ENCODE measurements at regions not wholly inside any gene's neighbourhood (a gene's known extent, or its start where the extent isn't known, plus 50 kb on each side); places are given as distances from the start of the nearest gene placed in this dataset.

- no peak for DNase-seq (ENCODE audit: low read depth)
Observed at GRCh38 chr18:65409261-65409660, 341.6 kb upstream of the CDH7 start.

- no peak for DNase-seq (ENCODE audit: low read depth)
Observed at GRCh38 chr18:65403534-65403933, 347.3 kb upstream of the CDH7 start.

GRCh38 chr18:65399091-65399490 lies 351.7 kb upstream of the CDH7 start:
- no peak for DNase-seq (ENCODE audit: low read depth)

- no peak for DNase-seq (ENCODE audit: low read depth)
Observed at GRCh38 chr18:65398347-65399075, 352.3 kb upstream of the CDH7 start.

- no peak for DNase-seq (ENCODE audit: low read depth)
Observed at GRCh38 chr18:65380986-65381385, 369.8 kb upstream of the CDH7 start.

GRCh38 chr18:65380571-65380970 lies 370.2 kb upstream of the CDH7 start:
- DNase-seq (ENCODE audit: low read depth): no peak

GRCh38 chr18:65372904-65373303 lies 377.9 kb upstream of the CDH7 start:
- DNase-seq (ENCODE audit: low read depth): no peak

- no peak for DNase-seq (ENCODE audit: low read depth)
Observed at GRCh38 chr18:65365245-65365980, 385.4 kb upstream of the CDH7 start.

GRCh38 chr18:65363911-65364632 lies 386.7 kb upstream of the CDH7 start:
- no peak for DNase-seq (ENCODE audit: low read depth)

- DNase-seq (ENCODE audit: low read depth): no peak
Observed at GRCh38 chr18:65363011-65363410, 387.8 kb upstream of the CDH7 start.

GRCh38 chr18:65359479-65359878 lies 391.3 kb upstream of the CDH7 start:
- no peak for DNase-seq (ENCODE audit: low read depth)

GRCh38 chr18:65358306-65358705 lies 392.5 kb upstream of the CDH7 start:
- no peak for DNase-seq (ENCODE audit: low read depth)

- DNase-seq (ENCODE audit: low read depth): no peak
Observed at GRCh38 chr18:65352186-65352585, 398.6 kb upstream of the CDH7 start.

GRCh38 chr18:65349635-65350034 lies 401.2 kb upstream of the CDH7 start:
- no peak for DNase-seq (ENCODE audit: low read depth)

GRCh38 chr18:65347446-65347845 lies 403.4 kb upstream of the CDH7 start:
- no peak for DNase-seq (ENCODE audit: low read depth)

- DNase-seq (ENCODE audit: low read depth): no peak
Observed at GRCh38 chr18:65346086-65346485, 404.7 kb upstream of the CDH7 start.

- no peak for DNase-seq (ENCODE audit: low read depth)
Observed at GRCh38 chr18:65343571-65343970, 407.2 kb upstream of the CDH7 start.

GRCh38 chr18:65336411-65336810 lies 414.4 kb upstream of the CDH7 start:
- DNase-seq (ENCODE audit: low read depth): no peak

- DNase-seq (ENCODE audit: low read depth): no peak
Observed at GRCh38 chr18:65329010-65329409, 421.8 kb upstream of the CDH7 start.

- no peak for DNase-seq (ENCODE audit: low read depth)
Observed at GRCh38 chr18:65326805-65327204, 424.0 kb upstream of the CDH7 start.

GRCh38 chr18:65322895-65323294 lies 427.9 kb upstream of the CDH7 start:
- no peak for DNase-seq (ENCODE audit: low read depth)

- no peak for DNase-seq (ENCODE audit: low read depth)
Observed at GRCh38 chr18:65298422-65298821, 452.4 kb upstream of the CDH7 start.

- DNase-seq (ENCODE audit: low read depth): no peak
Observed at GRCh38 chr18:65288908-65289307, 461.9 kb upstream of the CDH7 start.

Measured in iris pigment epithelial cell (primary cell).